GM19467 (cell line): ENCODE measurements at regions not wholly inside any gene's neighbourhood (a gene's known extent, or its start where the extent isn't known, plus 50 kb on each side); places are given as distances from the start of the nearest gene placed in this dataset.

Experiments
- ATAC-seq: cut with Tn5 transposase; IDR thresholded peaks from one replicate; pipeline ENCODE4 v1.9.1; 2021; ENCODE audit warnings: mild to moderate bottlenecking, moderate library complexity; ENCODE audit not compliant: unreplicated experiment

DNA sequence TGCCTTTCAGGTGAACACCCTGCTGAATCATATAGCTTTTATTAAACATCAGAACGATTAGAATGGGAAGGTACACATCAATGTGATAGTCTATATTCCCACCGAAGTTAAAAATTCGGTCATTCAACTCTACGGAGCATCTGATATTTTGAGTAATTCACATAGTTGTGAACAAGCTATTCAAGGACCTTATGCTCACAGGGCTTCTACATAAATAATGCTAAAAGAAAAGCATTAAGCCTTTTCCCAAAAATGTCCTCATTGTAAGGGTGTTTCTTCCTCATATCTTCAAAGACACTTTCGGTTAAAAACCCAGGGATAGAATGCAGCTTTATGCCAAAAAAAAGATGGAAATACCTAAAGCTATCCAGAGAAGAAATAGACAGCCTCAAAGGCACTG lies 79.7 kb upstream of the EDNRA start:
- ATAC-seq: no peak

DNA sequence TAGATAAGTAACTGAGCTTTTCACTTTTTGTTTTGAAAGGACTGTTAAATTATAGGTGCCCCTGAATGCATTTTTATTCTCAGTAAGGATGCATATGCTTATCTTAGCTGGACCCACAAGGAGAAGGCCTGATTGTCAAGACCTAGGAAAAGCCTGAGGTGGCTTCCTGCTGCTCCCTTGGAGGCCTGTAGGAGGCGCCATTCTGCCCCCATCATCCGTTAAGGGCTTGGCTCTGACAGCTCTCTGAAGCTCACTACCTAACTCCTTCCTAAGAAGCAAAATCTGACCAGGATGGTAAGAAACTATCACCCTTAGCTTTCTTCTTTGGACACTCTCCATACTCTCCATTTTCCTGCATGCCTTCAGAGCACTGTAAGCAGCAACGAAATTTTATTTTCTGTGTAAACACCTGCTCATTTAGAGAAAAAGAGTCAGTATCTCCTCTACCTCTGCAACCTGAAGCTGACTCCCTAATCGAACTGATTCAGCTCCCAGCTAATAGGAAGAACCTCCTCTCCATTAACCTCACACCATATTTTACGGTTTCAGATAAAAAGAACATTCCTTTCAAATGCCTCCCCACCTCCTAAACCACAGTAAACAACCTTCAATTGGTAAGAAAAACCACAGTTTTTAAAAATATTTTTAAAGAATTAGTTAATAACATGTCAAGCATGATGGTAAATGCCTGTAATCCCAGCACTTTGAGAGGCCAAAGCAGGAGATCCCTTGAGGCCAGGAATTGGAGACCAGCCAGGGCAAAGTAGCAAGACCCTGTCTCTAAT lies 73.4 kb upstream of the EDNRA start:
- ATAC-seq: no peak

DNA sequence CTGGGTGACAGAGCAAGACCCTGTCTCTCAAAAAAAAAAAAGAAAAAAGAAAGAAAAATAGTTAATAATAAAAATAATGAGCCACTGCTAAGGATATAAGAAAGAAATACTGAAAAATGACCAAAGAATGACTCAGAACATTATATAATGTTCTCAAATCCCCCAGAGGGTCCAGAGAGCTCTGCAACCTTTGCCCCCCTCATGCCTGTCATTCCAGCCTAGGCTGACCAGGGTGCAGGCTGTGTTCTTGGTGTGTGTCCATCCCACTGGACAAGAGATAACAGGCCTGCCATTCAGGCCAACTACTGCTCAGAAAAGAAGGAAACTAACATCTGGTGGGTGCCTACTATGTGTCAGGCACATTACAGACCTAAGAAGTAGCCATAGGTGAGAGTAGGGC lies 72.7 kb upstream of the EDNRA start:
- no peak for ATAC-seq

DNA sequence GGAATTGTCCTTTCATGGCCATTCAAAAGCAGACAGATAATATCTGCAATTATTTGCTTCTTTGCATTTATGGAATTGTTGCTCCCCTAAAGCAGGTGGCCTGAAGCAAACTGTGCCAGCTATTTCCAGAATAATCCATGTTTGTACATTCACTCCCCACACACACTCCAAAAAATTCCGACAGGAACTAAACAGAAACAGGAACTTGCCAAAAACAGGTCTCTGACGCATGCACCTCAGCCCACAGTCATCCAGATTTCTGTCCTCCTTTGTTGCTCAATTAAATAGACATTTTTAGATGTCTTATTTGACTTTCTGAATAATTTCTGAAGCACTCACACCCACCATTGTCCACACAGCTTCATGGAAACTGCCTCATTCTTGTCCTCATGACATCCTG lies 71.5 kb upstream of the EDNRA start:
- no peak for ATAC-seq

DNA sequence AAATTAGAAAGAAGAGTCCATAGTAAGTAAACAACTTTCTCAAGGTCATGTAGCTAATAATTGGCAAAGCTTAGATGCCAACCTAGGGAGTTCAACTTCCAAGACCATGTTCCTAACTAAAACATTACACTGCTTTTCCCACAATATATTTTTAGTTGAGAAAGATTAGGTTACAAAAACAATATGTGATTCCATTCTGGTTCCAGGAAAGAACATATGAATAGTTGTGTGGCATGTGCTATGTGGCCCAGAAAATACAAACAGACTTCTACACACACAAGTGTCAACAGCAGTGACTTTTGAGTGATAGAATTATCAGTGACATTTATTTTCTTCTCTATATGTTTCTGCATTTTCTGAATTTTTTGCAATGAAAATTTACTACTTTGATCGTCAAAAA lies 62.7 kb upstream of the EDNRA start:
- ATAC-seq: no peak

- ATAC-seq: no peak
Observed at GRCh38 chr4:147421456-147421855, 59.4 kb upstream of the EDNRA start.

DNA sequence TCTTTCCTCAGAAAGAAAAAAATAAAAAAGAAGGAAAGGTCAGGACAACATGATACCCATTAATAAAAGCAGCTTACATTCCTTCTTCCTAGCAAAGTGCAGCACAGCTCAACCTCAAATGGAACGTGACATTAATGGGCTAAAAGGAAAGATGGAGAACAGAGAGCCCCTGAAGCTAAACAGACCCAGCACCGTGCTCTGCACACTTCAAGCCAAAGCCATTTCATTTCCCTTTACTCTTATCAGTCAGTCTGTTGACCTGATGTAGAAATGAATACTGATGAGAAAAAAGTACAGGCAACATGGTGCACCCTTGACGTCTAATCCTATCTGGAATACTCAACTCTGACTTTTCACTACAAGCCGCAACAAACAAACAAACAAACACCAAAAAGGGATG lies 57.7 kb upstream of the EDNRA start:
- no peak for ATAC-seq

DNA sequence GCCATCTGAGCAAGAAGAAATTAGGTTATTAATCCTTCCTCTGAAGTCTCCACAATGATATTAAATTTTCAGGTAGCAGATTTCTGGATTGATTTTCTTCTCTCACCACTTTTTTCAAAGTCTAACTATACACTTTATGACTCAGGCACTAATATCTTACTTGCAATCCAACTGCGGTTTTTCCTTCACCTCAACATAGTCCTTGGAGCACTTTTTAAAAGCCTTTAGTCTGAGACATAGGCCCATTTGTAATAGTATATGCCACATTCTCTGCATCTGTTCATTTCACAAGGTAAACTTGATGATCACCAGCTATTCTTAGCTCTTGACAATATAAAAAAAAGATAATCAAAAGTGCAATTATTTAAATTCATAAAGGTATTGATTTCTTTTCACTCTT lies 55.9 kb upstream of the EDNRA start:
- ATAC-seq: no peak

DNA sequence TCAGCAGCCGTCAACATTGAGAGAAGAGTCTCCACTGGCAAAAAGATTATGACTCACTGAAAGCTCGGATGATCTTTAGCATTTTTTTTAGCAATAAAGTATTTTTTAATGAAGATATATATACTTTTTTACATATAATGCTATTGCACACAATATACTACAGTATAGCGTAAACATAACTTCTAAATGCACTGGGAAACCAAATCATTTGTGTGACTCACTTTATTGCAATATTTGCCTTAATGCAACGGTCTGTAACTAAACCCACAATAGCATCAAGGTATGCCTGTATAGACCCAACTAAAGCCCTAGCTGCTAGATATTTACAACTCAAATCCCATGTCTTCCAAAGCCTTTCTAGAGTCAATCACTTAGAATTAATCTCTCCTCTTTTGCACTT lies 52.3 kb upstream of the EDNRA start:
- ATAC-seq: no peak

DNA sequence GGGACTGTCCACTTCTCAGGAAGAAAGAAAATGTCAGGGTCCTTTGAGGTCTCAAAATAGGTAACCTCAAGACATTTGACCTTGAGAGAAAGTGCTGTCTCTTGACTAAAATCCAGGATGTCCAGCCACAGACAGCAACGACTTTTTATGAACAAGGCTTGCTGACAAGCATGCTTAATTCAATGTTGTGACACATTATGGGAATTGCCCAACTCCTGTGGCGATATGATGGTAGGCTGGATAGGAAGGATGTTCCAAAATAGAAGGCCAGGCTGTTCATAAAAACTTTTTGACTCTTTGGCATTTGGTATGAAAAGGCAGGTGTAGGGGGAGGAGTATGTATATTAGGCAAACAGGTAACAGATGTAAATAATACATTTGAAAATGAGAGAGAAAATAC lies 50.8 kb upstream of the EDNRA start:
- ATAC-seq: no peak
